ENCODE measurements at regions not wholly inside any gene's neighbourhood (a gene's known extent, or its start where the extent isn't known, plus 50 kb on each side); places are given as distances from the start of the nearest gene placed in this dataset.
A peak's percentile ranks its signal among the peaks of the same experiment; 100 is the strongest.

GRCh38 chr12:27907766-27908165 is 64.8 kb downstream of the PTHLH start:
- DNase-seq, result no peak

GRCh38 chr12:27906658-27907473 is 65.7 kb downstream of the PTHLH start:
- DNase-seq, result no peak

- DNase-seq, result no peak
Measured at GRCh38 chr12:27906127-27906500, 66.4 kb downstream of the PTHLH start.

DNA sequence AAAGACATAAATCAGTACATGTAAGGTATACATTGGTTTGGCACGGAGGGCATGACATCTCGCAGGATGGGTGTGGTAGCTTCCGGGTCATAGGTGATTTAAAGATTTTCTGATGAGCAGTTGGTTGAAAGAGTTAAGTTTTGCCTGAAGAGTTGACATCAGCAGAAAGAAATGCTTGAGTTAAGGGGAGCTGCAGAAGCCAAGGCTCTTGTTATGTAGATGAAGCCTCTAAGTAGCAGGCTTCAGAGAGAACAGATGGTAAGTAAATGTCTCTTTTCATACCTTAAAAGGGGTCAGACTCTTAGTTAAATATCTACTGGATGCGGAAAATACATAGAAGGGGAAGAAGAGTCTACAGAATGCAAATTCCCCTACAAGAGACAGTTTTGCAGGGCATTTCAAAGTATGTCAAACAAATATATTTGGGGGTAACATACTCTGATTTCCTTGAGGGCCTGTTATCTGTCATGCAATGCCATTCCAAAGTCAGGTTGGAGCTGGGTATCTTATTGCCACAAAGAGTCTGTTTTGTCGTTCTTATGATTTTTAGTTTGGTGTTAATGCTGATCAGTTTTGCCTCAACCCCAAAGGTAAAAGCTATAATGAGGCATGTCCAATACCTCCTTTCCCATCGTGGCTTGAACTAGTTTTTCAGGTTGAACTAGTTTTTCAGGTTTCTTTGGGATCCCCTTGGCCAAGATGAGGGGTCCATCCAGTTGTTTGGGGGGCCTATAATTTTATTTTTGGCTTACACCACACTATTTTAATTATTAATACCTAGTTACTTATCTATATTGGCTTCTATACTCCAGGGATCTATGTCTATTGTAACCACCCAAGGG is 67.0 kb downstream of the PTHLH start:
- DNase-seq, result no peak

GRCh38 chr12:27902651-27903050 is 69.9 kb downstream of the PTHLH start:
- no peak for DNase-seq

- no peak for DNase-seq
Measured at GRCh38 chr12:27901959-27902358, 70.6 kb downstream of the PTHLH start.

- no peak for DNase-seq
Measured at GRCh38 chr12:27900920-27901879, 71.3 kb downstream of the PTHLH start.

DNA sequence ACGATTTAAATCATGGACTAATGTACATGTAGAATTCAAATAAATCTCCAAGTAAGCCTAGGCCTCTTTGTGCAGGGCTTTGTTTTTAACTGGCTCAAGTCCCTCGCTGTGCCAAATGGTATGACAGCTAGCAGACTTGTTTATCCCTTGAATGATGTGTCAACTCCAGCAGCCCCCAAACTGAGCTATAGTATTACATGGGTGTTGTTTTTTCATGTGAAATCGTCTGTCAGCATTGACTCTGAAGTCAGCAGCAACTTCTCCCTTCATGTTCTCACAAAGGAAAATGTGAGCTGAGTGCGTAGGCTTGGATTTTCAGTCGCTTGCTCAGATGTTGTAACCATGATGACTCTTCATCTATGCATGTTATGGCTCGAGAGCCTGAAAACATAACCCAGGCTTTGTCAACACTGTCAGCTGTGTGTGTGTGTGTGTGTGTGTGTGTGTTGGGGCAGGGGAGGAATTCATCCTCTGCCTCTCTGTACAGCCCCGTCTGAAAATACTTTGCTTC is 73.3 kb downstream of the PTHLH start:
- peak in 1 of 2 experiments; percentile 6 for DNase-seq

DNA sequence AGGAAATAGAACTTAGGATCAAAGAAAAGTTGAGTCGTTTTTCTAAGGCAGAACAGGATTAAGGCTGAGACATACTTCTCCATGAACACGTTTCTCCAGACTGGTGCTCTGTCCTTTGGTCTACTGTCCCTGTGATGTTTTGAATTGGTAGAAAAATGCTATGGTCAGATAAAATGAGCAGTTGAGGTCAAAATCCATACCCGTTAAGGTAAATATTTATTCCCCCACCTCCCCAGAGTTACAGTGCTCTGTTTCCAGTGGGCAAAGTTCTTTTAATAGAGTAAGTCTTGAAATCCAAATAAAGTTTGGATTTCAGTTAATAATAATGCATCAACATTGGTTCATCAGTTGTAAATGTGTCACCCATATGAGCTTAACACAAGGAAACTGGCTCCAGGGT is 74.5 kb downstream of the PTHLH start:
- DNase-seq, result no peak

- no peak for DNase-seq
Measured at GRCh38 chr12:27896419-27896990, 76.0 kb downstream of the PTHLH start.

DNA sequence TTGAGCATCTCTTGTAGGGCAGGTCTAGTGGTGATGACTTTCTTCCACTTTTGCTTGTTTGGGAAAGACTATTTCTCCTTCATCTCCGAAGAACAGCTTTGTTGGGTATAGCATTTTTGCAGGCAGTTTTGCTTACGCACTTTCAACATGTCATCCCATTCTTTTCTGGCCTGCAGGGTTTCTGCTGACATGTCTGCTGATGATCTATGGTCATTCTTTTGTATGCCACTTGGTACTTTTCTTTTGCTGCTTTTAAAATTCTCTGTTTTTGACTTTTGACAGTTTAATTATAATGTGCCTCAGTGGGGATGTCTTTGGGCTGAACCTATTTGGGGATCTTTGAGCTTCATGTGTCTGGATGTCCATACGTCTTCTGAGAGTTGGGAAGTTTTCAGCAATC is 78.2 kb downstream of the PTHLH start:
- DNase-seq, result no peak

DNA sequence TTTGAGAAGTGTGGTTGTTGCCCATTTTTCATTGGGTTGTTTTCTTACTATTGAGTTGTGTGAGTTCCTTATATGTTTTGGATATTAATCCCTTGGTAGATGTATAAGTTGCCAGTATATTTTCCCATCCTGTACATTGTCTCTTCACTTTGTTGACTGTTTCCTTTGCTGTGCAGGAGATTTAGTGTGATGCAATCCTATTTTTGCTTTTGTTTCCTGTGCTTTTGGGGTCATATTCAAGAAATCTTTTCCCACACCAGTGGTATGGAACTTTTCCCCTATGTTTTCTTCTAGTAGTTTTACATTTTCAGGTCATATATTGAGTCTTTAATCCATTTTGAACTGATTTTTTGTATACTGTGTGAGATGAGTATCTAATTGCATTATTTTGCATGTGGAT is 92.8 kb downstream of the PTHLH start:
- DNase-seq, result no peak

DNA sequence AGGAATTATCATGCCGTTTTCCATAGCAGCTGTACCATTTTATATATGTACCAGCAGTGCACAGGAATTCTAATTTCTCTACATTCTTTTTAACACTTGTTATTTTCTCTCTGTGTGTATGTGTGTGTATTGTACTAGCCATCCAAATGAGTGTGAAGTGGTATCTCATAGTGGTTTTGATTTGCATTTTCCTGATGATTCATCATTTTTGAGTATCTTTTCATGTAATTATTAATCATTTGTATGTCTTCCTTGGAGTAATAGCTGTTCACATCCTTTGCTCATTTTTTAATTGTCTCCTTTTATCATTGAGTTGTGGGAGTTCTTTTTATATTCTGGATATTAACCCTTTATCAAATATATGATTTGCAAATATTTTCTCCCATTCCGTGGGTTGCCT is 95.6 kb upstream of the MANSC4 start:
- no peak for DNase-seq

- DNase-seq, result no peak
Measured at GRCh38 chr12:27873010-27873409, 93.0 kb upstream of the MANSC4 start.

- no peak for DNase-seq
Measured at GRCh38 chr12:27871946-27872345, 91.9 kb upstream of the MANSC4 start.

DNA sequence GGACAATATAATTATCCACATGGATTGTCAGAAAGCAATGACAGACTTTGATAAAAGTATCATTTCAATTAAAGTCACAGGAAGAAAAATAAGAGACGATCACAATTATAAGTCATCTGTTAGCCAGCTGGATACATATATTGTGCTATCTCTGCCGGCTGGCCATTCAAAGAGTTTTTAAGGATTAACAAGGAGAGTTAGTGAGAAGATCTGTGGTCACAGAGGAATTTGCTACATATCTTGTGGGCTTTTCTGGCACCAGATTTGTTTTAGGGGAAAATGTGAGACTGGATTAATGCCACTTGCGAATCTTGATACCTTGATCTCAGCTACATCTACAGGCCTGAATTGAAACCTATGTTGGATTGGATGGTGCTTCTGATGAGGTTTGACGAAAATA is 90.9 kb upstream of the MANSC4 start:
- no peak for DNase-seq

- no peak for DNase-seq
Measured at GRCh38 chr12:27869567-27869966, 89.5 kb upstream of the MANSC4 start.

GRCh38 chr12:27868139-27868538 is 88.1 kb upstream of the MANSC4 start:
- DNase-seq, result no peak

DNA sequence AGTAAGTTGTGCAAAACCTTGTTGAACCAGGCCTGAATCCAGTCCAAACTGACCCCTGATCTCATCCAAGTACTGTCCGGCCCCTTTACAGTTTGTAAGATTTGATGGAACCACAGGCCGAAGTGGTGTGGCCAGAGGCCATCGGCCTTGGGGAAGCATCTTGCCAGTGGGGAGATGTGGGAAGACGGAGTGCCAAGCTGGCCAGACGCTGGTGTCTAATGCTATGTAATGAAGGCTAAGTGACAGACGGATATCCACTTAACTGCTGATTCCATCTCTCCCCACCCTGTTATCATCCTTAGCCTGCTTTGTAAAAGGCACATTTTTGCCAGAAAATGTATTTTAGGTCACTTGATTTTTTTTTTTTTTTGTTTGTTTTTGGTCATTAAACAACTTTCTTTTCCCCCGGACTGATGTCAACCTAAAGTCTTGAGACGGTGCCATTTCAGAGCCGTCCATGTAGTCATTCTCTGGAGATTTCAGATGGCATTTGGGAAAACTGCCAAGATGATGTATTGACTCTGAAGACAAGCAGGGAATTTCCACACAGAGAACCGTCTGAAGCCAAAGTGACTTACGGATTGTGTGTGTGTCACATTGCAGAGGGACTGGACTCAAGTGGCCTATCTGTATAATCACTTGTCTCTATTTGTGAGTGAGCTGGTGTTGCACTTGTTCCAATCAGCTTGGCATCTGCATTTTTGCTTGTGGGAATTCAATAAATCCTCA is 86.5 kb upstream of the MANSC4 start:
- no peak for DNase-seq

GRCh38 chr12:27865421-27865820 is 85.4 kb upstream of the MANSC4 start:
- no peak for DNase-seq

DNA sequence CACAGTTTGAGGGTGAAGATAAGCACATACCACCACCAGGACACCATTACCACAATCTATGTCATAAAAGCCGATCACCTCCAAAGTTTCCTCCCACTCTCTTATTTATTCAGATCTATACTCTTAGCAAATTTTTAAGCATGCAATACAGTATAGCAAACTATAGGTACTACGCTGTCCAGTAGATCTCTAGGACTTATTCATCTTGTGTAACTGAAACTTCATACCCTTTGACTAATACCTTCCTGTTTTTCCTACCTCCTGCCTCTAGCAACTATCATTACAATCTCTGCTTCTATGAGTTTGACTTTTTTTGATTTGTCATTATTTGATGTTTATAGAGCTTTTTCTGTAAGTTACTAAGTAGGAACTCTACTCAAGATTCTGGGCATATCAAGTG is 84.5 kb upstream of the MANSC4 start:
- DNase-seq, result no peak

DNA sequence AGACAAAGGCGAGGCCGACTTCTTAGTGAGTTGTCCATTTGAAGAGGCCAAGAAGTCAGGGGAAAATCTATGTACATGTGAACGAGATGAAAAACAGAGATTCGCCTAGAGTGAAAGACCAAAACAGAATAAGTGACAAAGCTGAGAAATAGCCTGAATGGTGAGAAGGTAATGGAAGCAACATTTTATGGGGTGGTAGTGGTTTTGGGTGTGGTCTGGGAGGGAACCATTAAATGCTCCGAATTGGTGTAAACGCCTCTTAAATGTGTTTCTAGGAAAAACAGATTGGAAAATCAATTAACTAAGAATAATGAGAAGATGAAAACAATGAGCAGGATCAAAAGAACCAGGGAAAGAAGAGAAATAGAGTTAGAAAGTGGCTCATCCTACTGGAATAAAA is 83.8 kb upstream of the MANSC4 start:
- no peak for DNase-seq

Data from activated CD4-positive, alpha-beta T cell treated with anti-CD3 and anti-CD28 coated beads, Interleukin-2, amount 50 U/mL, for 48 hours (primary cell).